IPS-NIHi11 (cell line): ENCODE measurements at regions not wholly inside any gene's neighbourhood (a gene's known extent, or its start where the extent isn't known, plus 50 kb on each side); places are given as distances from the start of the nearest gene placed in this dataset.
A peak's percentile ranks its signal among the peaks of the same experiment; 100 is the strongest.

ENCODE experiments used
- DNase-seq: peaks from one replicate; pipeline ENCODE4 v3.0.0; 2012; ENCODE audit warnings: mixed read lengths, low spot score

GRCh38 chr10:64080071-64080470, 558.9 kb downstream of the REEP3 start:
- no peak for DNase-seq

GRCh38 chr10:64081947-64082482, 560.8 kb downstream of the REEP3 start:
- DNase-seq, result no peak

GRCh38 chr10:64086083-64086767, 565.0 kb downstream of the REEP3 start:
- peak; percentile 17 for DNase-seq

GRCh38 chr10:64089648-64090047, 568.4 kb downstream of the REEP3 start:
- no peak for DNase-seq

GRCh38 chr10:64090865-64091264, 569.7 kb downstream of the REEP3 start:
- no peak for DNase-seq

- peak; percentile 23 for DNase-seq
Measured at GRCh38 chr10:64091897-64092296, 570.7 kb downstream of the REEP3 start.

GRCh38 chr10:64093304-64093703, 572.1 kb downstream of the REEP3 start:
- DNase-seq, result no peak

- DNase-seq, result no peak
Measured at GRCh38 chr10:64093946-64094535, 572.8 kb downstream of the REEP3 start.

- DNase-seq, result no peak
Measured at GRCh38 chr10:64096941-64097340, 575.7 kb downstream of the REEP3 start.

GRCh38 chr10:64097391-64098122, 576.4 kb downstream of the REEP3 start:
- DNase-seq, result no peak

GRCh38 chr10:64098994-64099393, 577.8 kb downstream of the REEP3 start:
- no peak for DNase-seq

- no peak for DNase-seq
Measured at GRCh38 chr10:64101606-64102263, 580.5 kb downstream of the REEP3 start.

GRCh38 chr10:64102264-64102633, 581.0 kb downstream of the REEP3 start:
- no peak for DNase-seq

GRCh38 chr10:64102916-64103315, 581.7 kb downstream of the REEP3 start:
- no peak for DNase-seq

- DNase-seq, result no peak
Measured at GRCh38 chr10:64103750-64104470, 582.7 kb downstream of the REEP3 start.

GRCh38 chr10:64109926-64110495, 588.8 kb downstream of the REEP3 start:
- no peak for DNase-seq

- no peak for DNase-seq
Measured at GRCh38 chr10:64112701-64113355, 591.6 kb downstream of the REEP3 start.

- DNase-seq, result no peak
Measured at GRCh38 chr10:64113375-64113774, 592.2 kb downstream of the REEP3 start.

GRCh38 chr10:64113792-64114191, 592.6 kb downstream of the REEP3 start:
- peak; percentile 18 for DNase-seq

GRCh38 chr10:64115471-64115870, 594.3 kb downstream of the REEP3 start:
- DNase-seq, result no peak
